ENCODE measurements at regions not wholly inside any gene's neighbourhood (a gene's known extent, or its start where the extent isn't known, plus 50 kb on each side); places are given as distances from the start of the nearest gene placed in this dataset.

DNA sequence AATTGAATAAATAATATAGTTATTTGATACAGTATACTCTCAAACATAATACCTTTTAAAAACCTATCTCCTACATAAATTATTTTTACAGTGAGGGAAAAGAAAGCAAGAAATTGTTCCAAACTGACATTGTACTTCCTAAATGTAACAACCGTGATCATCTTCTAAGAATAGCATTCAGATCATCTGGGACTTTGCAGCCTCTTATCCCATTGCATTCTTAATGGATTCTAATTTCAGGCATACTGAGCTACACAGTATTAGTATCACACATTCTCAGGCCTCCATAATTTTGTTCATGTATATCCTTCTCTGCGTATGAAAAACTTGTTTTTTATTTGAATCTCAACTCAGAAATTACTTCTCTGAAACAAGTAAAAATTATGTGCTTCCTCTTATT, 1134.7 kb upstream of the CDH2 start:
- TF ChIP-seq NR3C1 (IDR thresholded peaks at IDR 0.05) (no peak), CBX2 (IDR thresholded peaks at IDR 0.05; ENCODE audit: borderline replicate concordance, low read depth) (no peak), POLR2A (IDR thresholded peaks at IDR 0.05; ENCODE audit: low read length) (no peak)
- TF ChIP-seq, protein P1, sequence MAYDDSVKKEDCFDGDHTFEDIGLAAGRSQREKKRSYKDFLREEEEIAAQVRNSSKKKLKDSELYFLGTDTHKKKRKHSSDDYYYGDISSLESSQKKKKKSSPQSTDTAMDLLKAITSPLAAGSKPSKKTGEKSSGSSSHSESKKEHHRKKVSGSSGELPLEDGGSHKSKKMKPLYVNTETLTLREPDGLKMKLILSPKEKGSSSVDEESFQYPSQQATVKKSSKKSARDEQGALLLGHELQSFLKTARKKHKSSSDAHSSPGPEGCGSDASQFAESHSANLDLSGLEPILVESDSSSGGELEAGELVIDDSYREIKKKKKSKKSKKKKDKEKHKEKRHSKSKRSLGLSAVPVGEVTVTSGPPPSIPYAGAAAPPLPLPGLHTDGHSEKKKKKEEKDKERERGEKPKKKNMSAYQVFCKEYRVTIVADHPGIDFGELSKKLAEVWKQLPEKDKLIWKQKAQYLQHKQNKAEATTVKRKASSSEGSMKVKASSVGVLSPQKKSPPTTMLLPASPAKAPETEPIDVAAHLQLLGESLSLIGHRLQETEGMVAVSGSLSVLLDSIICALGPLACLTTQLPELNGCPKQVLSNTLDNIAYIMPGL (CRISPR knock-in tag; IDR thresholded peaks at IDR 0.05; ENCODE audit: borderline replicate concordance) = no peak
- TF ChIP-seq, protein P2, sequence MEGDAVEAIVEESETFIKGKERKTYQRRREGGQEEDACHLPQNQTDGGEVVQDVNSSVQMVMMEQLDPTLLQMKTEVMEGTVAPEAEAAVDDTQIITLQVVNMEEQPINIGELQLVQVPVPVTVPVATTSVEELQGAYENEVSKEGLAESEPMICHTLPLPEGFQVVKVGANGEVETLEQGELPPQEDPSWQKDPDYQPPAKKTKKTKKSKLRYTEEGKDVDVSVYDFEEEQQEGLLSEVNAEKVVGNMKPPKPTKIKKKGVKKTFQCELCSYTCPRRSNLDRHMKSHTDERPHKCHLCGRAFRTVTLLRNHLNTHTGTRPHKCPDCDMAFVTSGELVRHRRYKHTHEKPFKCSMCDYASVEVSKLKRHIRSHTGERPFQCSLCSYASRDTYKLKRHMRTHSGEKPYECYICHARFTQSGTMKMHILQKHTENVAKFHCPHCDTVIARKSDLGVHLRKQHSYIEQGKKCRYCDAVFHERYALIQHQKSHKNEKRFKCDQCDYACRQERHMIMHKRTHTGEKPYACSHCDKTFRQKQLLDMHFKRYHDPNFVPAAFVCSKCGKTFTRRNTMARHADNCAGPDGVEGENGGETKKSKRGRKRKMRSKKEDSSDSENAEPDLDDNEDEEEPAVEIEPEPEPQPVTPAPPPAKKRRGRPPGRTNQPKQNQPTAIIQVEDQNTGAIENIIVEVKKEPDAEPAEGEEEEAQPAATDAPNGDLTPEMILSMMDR (IDR thresholded peaks at IDR 0.05) = no peak
